Small intestine (tissue), 7 donors: ENCODE measurements at regions not wholly inside any gene's neighbourhood (a gene's known extent, or its start where the extent isn't known, plus 50 kb on each side); places are given as distances from the start of the nearest gene placed in this dataset.

ENCODE experiments used
- DNase-seq, 2 donors: peaks; one replicate each; pipeline versions ENCODE4 v3.0.0 to v3.0.0-alpha.2; 2013
- FAIRE-seq: peaks from 2 replicates; lab custom pipeline; 2012; peaks lifted over from hg19 to GRCh38; lab: Jason Lieb, UNC
- H3K27ac ChIP-seq, 3 donors: one replicate each; pipeline ENCODE4 v1.5.1; 2013; ENCODE audit warnings: low read length in 2 of 3, mild to moderate bottlenecking in 2 of 3, control low read depth in 1 of 3, inconsistent platforms in 1 of 3, low read depth in 1 of 3, moderate library complexity in 1 of 3
- H3K27me3 ChIP-seq, 3 donors: one replicate each; pipeline ENCODE4 v1.6.1; 2013; ENCODE audit warnings: low read length in 3 of 3, inconsistent platforms in 1 of 3; ENCODE audit not compliant: control insufficient read depth in 3 of 3, insufficient read depth in 3 of 3
- H3K36me3 ChIP-seq, 3 donors: one replicate each; pipeline ENCODE4 v1.6.1; 2013; ENCODE audit warnings: low read length in 3 of 3, inconsistent platforms in 1 of 3, low read depth in 1 of 3, mild to moderate bottlenecking in 1 of 3, moderate library complexity in 1 of 3; ENCODE audit not compliant: control insufficient read depth in 3 of 3, insufficient read depth in 2 of 3
- H3K4me1 ChIP-seq, 3 donors: one replicate each; pipeline ENCODE4 v1.6.1; 2013; ENCODE audit warnings: low read length in 2 of 3, inconsistent platforms in 1 of 3, low read depth in 1 of 3, mild to moderate bottlenecking in 1 of 3, moderate library complexity in 1 of 3; ENCODE audit not compliant: control insufficient read depth in 3 of 3, insufficient read depth in 2 of 3
- H3K4me3 ChIP-seq, 3 donors: one replicate each; pipeline ENCODE4 v1.5.1; 2013; ENCODE audit warnings: low read length in 3 of 3, control low read depth in 1 of 3, inconsistent platforms in 1 of 3, low read depth in 1 of 3, mild to moderate bottlenecking in 1 of 3, moderate library complexity in 1 of 3
- H3K9me3 ChIP-seq, 2 donors: one replicate each; pipeline ENCODE4 v1.6.1; 2013; ENCODE audit warnings: low read depth in 1 of 2, low read length in 1 of 2; ENCODE audit not compliant: control insufficient read depth in 2 of 2, insufficient read depth in 1 of 2
- WGBS, 3 donors: extraction: QIAGEN DNeasy Blood & Tissue Kit; methylation state at CpG; one replicate each; pipeline ENCODE4 v1.1.7; 2013; 5-methylcytosine and 5-hydroxymethylcytosine counted together
- donor health status: healthy with polysubstance abuse.
- donor health status: control.
- donor health status: control.
- donor health status: Bipolar disorder and iron deficiency.
- donor health status: healthy.

GRCh38 chr18:2336690-2337392 lies 234.5 kb downstream of the METTL4 start:
- H3K9me3 ChIP-seq, result no peaks in the 10 kb centered on the region
- FAIRE-seq (no peak), DNase-seq (no peak)
- no peak overlapping the region for H3K4me3 ChIP-seq
- no peaks in the 10 kb centered on the region for H3K27me3 ChIP-seq
- H3K4me1 ChIP-seq, result no peaks in the 10 kb centered on the region
- no peaks in the 10 kb centered on the region for H3K36me3 ChIP-seq
- no peak overlapping the region for H3K27ac ChIP-seq

DNA sequence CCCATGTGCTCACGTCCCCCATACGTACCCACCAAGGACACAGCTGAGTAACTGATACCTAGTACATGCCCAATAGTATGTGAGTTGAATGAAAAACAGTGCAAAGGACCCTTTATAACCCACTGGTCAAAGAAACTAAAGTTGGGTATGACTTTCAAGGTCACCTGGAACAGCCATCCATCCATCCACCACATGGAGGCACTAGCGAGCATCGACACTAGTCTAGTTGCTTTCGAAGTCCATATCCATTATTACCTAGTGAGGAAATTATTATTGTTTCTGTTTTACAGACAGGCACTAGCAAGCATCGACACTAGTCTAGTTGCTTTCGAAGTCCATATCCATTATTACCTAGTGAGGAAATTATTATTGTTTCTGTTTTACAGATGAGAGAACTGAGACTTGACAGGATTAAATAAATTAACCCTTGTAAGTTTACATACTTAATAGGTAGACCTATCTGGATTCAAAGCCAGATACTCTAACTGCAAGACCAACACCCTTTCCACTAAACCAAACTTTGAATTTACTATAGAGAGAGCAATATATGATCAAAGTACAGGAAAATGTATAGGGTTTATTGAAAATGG lies 233.7 kb downstream of the METTL4 start:
- H3K4me3 ChIP-seq, result no peak overlapping the region
- H3K27ac ChIP-seq, result no peak overlapping the region
- no peaks in the 10 kb centered on the region for H3K9me3 ChIP-seq
- FAIRE-seq (no peak), DNase-seq (peak; percentile 30 to 34)
- H3K36me3 ChIP-seq, result no peaks in the 10 kb centered on the region
- H3K27me3 ChIP-seq, result no peaks in the 10 kb centered on the region
- 59 to 71% (median 64%) methylated on average over 7 of the region's 7 CpGs for WGBS, 3 donors
- H3K4me1 ChIP-seq, result no peaks in the 10 kb centered on the region

GRCh38 chr18:2338601-2339000 lies 232.7 kb downstream of the METTL4 start:
- WGBS, 3 donors, result 58 to 65% (median 58%) methylated on average over 3 of the region's 3 CpGs
- FAIRE-seq (no peak), DNase-seq (no peak)
- Histone ChIP-seq H3K27me3 (no peaks in the 10 kb centered on the region), H3K36me3 (no peaks in the 10 kb centered on the region), H3K4me1 (no peaks in the 10 kb centered on the region), H3K27ac (no peak overlapping the region), H3K9me3 (no peaks in the 10 kb centered on the region), H3K4me3 (no peak overlapping the region)

DNA sequence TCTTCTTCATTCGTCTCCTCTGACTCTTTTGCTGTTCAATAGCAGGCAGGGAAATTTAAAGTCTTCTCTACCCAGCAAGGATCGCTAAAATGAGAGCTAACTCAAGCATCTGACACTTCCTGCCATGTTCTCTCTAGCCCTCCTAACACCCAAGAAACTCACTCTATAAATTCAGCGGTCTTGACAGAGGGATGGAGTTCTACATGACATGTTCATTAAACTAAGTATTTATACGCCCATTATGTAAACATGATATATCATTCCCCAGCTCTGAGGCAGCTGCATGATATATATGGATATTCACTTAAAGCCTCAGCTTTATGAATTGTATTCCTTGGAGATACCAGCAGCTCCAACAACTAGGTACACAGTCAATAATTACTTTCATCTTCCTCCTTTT lies 231.0 kb downstream of the METTL4 start:
- Histone ChIP-seq H3K27ac (no peak overlapping the region), H3K9me3 (no peaks in the 10 kb centered on the region), H3K4me3 (no peak overlapping the region), H3K4me1 (no peaks in the 10 kb centered on the region), H3K27me3 (no peaks in the 10 kb centered on the region), H3K36me3 (no peaks in the 10 kb centered on the region)
- WGBS, 3 donors, result 59 to 76% (median 62%) methylated on average over 4 of the region's 4 CpGs
- DNase-seq, result no peak
- FAIRE-seq, result no peak

- Histone ChIP-seq H3K9me3 (no peaks in the 10 kb centered on the region), H3K27ac (no peak overlapping the region), H3K4me3 (no peak overlapping the region), H3K36me3 (no peaks in the 10 kb centered on the region), H3K27me3 (no peaks in the 10 kb centered on the region), H3K4me1 (no peaks in the 10 kb centered on the region)
- FAIRE-seq, result no peak
- DNase-seq, result no peak
- 76 to 82% (median 80%) methylated on average over 5 of the region's 5 CpGs for WGBS, 3 donors
These were observed 223.3 kb downstream of the METTL4 start for GRCh38 chr18:2348003-2348402.

DNA sequence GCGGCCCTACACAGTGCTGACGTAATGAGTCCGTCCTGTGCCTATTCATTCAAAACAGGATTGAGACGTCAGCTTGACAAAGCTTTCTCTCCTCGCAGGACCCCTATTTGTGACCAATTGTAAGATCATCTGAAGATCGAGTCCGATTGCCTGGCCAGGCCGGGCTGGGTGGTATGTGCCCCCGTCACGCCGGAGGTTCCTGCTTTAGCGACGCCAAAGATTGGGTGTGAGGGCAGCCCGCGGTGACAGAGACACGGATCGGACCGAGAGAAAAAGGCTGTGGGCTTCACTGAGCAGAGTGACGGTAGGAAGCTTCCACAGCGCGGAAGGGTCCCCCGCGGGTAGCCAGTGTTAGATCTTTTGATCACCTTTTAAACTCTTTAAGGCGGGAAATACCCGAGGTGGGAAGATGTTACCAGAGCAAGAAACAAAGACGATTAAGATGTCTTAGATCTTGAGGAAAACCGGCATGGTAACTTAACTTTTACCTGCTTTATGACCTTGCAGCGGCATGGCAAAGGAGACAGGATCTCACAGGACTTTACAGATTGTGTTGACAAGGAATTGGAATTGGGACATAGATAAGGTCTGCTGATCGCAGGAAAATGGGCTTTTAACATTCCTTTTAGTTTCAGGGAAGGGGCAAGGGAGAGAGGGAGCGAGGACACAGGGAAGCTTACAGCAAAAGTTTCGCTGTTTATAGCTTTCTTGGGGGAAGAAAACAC lies 220.0 kb downstream of the METTL4 start:
- no peaks in the 10 kb centered on the region for H3K4me1 ChIP-seq
- no peak for DNase-seq
- H3K4me3 ChIP-seq, result no peak overlapping the region
- 86 to 91% (median 88%) methylated on average over 31 of the region's 31 CpGs for WGBS, 3 donors
- no peaks in the 10 kb centered on the region for H3K27me3 ChIP-seq
- no peaks in the 10 kb centered on the region for H3K36me3 ChIP-seq
- no peak for FAIRE-seq
- H3K9me3 ChIP-seq, result no peaks in the 10 kb centered on the region
- no peak overlapping the region for H3K27ac ChIP-seq

DNA sequence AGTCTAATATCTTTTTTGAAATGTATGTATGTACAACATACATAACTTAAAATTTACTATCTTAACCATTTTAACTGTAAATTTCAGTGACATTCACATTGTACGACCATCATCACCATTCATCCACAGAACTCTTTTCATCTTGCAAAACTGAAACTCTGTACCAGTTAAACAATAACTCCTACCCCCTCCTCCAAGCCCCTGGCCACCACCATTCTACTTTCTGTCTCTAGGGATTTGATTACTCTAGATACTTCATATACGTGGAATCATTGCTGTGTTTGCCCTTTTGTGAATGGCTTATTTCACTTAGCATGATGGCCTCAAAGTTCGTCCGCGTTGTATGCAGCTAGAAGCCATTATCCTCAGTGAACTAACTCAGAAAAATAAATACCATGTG lies 217.0 kb downstream of the METTL4 start:
- Histone ChIP-seq H3K36me3 (no peaks in the 10 kb centered on the region), H3K27ac (no peak overlapping the region), H3K27me3 (no peaks in the 10 kb centered on the region), H3K4me3 (no peak overlapping the region), H3K9me3 (no peaks in the 10 kb centered on the region), H3K4me1 (no peaks in the 10 kb centered on the region)
- 74 to 82% (median 79%) methylated on average over 5 of the region's 5 CpGs for WGBS, 3 donors
- DNase-seq (no peak), FAIRE-seq (no peak)

GRCh38 chr18:2356906-2357305 lies 214.4 kb downstream of the METTL4 start:
- no peak overlapping the region for H3K27ac ChIP-seq
- no peak for DNase-seq
- FAIRE-seq, result no peak
- no peak overlapping the region for H3K4me3 ChIP-seq
- H3K4me1 ChIP-seq, result no peaks in the 10 kb centered on the region
- H3K36me3 ChIP-seq, result no peaks in the 10 kb centered on the region
- no peaks in the 10 kb centered on the region for H3K9me3 ChIP-seq
- no peaks in the 10 kb centered on the region for H3K27me3 ChIP-seq
- 83 to 90% (median 85%) methylated on average over 5 of the region's 5 CpGs for whole genome bisulfite sequencing, 3 donors
